Astrocyte of the cerebellum (primary cell): ENCODE measurements at regions not wholly inside any gene's neighbourhood (a gene's known extent, or its start where the extent isn't known, plus 50 kb on each side); places are given as distances from the start of the nearest gene placed in this dataset.
"Not testable (repeated sequence)": the region's sequence is repeated elsewhere in the genome, so short reads cannot be mapped to it uniquely, and the experiment has no call there.

Experiments used
- DNase-seq: peaks from one replicate; pipeline ENCODE4 v3.0.0-alpha.2; 2011; ENCODE audit warnings: low read depth
- H3K4me3 ChIP-seq: 2 replicates; pipeline ENCODE4 v1.5.1; 2011; ENCODE audit warnings: mild to moderate bottlenecking, low read depth, low read length, moderate library complexity
- in situ Hi-C: cut with HindIII; loops from 2 replicates; pipeline ENCODE4 v1.10.0; 2017; ENCODE audit warnings: low sequenced_read_pairs
- TF ChIP-seq, protein P1 (sequence below): IDR thresholded peaks from 2 replicates; pipeline ENCODE4 v1.5.1; 2012; ENCODE audit warnings: low read length, low read depth, moderate library complexity, mild to moderate bottlenecking; ENCODE audit errors: missing control alignments

DNA sequence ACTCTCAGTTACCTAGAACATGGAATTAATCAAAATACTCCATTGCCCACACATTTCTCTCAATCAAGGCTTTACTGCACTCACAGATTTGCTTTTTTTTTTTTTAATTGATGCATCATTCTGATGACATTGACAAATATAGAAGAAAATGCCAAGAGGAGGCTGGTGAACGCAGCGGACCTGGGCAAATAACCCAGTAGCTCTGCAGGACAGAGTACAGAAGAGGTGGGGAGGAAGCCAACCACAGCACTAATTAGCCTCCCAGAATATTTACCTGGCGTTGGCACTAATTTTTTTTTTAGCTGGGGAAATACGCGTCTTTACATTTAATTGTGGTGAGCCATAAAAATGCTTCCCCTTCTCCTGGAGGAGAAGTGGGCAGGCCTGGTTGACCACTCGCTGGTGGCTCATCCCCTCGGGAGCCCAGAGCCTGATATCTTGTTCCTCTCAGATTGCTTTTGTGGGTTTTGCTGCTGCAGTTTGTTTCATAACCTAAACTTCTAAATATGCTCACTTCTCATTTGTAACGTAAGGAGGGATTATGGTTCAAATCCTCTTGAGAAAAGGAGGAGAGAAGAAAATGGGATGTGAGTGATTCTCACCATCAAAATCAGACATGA, 165.8 kb upstream of the EPB41L3 start:
- no peak overlapping the region for H3K4me3 ChIP-seq
- TF ChIP-seq, protein P1, sequence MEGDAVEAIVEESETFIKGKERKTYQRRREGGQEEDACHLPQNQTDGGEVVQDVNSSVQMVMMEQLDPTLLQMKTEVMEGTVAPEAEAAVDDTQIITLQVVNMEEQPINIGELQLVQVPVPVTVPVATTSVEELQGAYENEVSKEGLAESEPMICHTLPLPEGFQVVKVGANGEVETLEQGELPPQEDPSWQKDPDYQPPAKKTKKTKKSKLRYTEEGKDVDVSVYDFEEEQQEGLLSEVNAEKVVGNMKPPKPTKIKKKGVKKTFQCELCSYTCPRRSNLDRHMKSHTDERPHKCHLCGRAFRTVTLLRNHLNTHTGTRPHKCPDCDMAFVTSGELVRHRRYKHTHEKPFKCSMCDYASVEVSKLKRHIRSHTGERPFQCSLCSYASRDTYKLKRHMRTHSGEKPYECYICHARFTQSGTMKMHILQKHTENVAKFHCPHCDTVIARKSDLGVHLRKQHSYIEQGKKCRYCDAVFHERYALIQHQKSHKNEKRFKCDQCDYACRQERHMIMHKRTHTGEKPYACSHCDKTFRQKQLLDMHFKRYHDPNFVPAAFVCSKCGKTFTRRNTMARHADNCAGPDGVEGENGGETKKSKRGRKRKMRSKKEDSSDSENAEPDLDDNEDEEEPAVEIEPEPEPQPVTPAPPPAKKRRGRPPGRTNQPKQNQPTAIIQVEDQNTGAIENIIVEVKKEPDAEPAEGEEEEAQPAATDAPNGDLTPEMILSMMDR, result no peak
- in situ Hi-C loops, result no loop called here
- no peak for DNase-seq

DNA sequence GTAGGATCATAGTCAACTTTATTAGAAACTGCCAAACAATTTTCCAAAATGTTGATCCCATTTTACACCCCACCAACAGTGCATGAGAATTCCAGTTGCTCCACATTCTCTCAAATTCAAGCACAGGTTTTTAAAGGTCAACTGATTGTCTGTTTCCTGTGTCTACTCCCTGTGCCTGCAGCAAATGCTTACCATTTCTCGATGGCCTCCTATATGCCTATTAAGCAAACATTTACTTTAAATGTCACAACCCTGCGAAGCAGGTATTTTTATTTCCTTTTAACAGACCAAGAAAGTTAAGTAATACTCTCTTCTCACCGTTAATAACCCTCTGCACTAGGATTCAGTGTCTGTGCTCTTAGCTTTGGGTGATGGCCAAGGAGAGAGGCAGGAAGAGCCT, 163.8 kb upstream of the EPB41L3 start:
- H3K4me3 ChIP-seq, result no peak overlapping the region
- TF ChIP-seq, protein P1, result no peak
- no peak for DNase-seq
- in situ Hi-C loops, result no loop called here

DNA sequence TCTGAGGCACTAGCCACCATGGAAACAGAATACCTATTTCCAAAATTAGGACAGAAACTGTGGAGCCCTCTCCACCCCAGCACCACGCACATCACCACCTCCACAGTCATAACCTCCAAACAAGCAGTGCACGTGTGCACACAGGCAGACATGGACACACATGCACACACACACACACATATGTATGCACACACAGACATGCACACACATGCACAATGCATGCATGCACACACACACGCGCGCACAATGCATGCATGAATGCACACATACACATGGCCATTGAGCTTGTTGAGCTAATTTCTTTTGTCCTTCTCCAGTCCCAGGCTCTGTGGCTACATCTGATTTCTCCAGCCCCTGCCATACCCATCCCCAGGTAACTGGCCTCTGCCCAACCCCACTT, 161.6 kb upstream of the EPB41L3 start:
- DNase-seq, result no peak
- TF ChIP-seq, protein P1, result no peak
- H3K4me3 ChIP-seq, result no peak overlapping the region
- in situ Hi-C loops, result no loop called here

DNA sequence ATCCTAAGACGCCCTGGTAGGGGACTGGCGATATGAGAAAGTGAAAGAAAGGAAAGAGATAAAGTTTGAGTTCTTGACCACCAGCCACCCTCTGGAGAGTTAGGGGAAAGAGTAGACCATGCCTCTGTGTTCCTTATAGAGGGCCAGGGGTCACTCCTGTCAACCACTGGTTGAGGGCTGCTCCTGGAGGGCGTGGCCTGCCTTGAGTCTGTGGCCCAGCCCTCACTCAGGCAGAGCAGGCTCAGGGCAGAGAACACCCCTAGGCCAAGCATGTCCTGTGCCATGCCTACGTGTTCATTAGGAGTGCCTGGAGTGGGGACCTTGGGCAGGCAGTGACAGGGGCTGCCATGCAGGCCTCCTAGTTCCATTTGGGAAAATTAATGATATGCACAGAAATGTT, 161.1 kb upstream of the EPB41L3 start:
- in situ Hi-C loops, result no loop called here
- H3K4me3 ChIP-seq, result no peak overlapping the region
- no peak for DNase-seq
- TF ChIP-seq, protein P1, result no peak

DNA sequence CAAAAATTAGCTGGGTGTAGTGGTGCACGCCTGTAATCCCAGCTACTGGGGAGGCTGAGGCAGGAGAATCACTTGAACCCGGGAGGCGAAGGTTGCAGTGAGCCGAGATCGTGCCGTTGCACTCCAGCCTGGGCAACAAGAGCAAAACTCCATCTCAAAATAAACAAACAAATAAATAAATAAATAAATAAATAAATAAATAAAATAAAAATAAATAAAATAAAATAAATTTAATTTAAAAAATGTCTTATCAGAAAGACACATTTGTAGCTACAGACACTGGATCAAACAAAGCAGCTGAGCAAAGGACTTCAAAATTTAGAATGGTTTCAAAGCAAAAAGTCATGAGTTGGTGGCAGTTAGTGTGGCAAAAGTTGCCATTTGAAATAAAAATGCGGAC, 158.2 kb upstream of the EPB41L3 start:
- in situ Hi-C loops, H3K4me3 ChIP-seq, DNase-seq: not testable (repeated sequence)

DNA sequence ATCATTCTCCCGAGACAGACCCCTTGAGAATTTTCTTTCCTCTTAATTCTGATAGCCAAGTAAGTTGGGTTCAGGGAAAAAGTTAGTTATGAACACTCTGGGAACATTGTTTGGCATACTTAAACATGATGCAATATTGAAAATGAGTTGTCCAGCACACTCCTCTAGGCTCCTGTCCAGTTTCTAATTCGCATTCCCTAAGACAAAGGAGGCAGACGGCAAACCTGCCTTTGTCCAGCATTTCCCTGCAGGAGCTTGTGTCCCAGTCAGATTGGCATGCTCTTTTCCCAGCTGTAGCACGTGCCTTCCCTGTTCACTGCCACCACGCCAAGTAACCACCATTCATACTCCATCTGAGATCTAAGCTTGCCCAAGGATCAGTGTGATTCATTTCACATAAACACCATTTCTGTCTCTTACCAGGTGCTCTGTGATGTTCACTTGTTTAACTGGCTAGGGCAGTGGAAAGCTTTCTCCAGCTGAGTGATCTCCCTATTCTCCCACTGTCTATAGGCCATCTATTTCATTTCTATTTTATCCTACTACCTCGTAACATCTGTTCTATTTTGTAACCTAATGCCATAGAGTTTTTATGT, 150.0 kb upstream of the EPB41L3 start:
- TF ChIP-seq, protein P1, result no peak
- no peak overlapping the region for H3K4me3 ChIP-seq
- DNase-seq, result no peak
- in situ Hi-C loops, result no loop called here

DNA sequence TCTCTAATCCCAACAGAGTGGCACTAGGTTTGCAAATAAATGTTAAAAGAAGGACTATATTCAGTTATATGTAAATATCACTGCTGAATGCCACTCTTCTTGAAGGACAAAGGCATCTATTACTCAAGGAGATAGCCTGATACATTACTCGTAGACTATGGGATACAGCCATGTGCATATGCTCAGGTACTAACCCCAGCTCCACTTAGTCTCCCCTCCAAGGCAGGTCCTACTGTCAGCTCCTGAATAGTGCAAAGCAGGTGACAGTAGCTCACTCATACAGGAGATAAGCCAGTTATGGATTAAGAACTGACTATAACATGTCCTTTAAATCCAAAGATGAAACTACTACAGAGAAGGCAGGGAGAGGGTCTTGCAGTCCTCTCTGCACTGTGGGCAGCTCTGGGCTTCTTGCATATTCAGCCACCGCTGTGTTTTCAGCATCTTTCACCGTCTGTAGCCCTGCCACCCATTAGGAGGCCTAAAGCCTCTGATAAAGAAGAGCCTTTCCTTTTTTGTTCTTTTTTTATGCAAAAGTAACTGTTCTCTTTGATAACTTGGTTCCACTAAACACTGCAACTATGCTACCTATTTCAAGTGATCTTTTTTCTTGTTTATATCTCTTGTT, 135.1 kb upstream of the EPB41L3 start:
- no peak for DNase-seq
- TF ChIP-seq, protein P1, result no peak
- no peak overlapping the region for H3K4me3 ChIP-seq
- in situ Hi-C loops, result no loop called here
